ENCODE measurements at regions not wholly inside any gene's neighbourhood (a gene's known extent, or its start where the extent isn't known, plus 50 kb on each side); places are given as distances from the start of the nearest gene placed in this dataset.

DNA sequence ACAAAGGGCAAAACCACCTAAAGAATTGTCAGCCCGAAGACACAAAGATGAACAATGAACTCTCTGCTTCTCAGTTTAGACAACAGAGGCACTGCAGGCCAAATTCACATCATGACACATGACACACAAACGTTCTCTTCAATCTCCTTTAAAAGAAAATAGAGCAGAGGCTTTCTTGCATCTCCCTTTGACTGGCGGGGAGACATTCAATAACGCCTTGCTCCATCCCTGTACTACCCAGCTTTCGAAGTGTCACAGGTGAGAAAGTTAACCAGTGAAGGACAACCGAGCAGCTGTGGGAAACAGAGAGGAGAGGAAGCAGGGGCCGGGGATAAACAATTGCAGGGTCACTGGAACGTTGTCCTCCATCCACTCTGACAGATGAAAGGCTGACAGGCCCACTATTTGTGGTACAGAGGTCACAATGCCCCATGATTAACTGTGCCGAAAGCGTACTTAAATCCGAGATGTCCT, 130.8 kb downstream of the PHLDA1 start:
- no peak for DNase-seq (ENCODE audit: low spot score)

DNA sequence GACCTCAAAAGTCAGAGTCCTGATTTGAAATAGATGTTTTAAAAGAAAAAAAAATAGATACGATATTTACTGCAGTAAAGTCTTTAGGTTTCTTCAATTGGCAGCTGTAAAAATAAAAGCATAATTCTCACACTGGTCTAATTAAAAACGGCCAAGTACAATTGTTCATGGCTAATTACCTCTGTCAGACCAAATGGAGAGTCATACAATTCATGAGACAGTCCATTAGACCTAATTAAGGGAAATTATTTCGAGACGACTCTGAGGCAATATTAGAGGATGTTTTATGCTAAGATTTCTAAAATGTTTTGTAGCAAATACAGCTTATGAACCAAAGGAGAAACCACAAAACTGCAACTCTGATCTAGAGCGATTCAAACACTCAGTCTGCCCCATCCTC, 131.3 kb downstream of the PHLDA1 start:
- DNase-seq (ENCODE audit: low spot score): no peak

DNA sequence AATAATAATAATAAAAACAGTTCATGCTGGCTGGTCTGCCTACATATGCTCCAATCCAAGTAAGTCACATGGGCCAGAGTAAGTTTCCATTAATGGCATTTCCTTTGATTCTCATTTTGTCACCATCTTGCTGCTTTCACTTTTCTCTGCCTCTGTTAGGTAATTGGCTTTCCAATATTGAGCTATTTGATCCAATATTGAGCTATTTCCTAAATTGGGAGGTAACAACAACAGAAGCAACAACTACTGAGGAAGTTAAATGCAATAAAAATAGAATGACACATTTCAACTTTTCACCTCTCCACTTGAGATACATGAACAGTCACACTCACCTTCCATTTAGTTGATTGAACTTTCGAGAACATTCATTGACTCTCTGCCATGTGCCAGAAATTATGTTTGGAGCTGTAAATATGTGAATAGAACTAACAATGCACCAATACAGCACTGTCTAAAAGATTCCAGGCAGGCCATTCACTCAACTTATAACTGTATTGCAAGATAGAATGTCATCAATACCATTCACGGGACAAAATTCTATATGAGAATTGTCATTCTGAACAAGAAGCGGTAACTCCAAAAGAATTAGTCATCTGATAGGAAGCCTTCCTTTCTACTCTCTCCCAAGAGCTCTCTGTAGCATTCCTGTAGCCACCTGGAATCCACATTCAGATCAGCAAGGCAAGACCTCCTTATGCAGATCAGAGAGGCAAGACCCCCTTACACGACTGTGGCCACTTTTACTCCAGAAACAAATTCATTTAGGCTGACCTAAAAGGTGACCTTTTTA, 136.4 kb downstream of the PHLDA1 start:
- no peak for DNase-seq (ENCODE audit: low spot score)

DNA sequence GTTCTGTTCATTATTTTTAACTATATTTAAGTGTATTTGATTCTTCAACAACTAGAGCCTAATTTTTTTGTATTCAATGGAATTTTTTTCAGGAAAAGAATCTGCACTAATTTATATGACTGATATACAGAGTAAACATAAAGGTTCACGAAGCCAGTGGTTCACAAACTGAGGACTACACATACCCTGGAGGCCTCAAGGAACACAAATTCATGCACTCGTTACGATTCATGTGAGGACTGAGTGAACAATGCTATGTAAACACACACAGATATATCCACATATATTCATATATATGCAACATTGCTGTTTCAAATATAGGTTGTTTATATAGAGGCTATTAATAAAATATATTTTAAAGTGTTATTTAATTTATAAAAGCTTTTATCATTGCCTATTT, 137.8 kb downstream of the PHLDA1 start:
- DNase-seq (ENCODE audit: low spot score): no peak

DNA sequence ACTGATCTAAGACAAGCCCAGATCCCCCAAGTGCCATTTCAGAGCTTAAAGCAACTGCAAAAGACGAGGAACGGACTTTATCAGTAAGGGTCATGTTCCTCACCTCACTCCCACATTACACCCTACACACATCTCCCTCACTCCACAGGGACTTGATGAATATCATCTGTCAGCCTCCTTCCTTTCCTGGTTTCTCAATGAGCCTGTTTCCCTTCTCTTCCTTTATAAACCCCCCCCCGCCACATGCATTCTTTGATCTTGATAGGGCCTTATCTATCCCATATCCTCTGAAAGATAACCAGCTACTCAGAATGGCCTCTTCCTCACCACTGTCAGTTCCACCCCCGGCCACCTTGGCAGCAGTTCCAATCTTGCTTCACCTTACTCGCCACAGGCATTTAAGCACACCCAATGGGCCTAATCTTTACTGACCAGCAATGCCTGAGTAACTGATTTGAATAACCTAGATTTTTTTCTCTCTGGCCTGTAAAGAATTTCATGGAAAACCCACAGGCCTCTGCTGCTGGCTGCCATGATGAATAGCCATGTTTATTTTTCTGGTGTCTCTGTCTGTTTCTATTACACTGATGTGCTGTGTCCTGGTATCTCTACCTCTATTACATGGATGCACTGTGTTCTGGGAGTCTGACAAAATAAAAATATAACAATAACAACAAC, 138.7 kb downstream of the PHLDA1 start:
- no peak for DNase-seq (ENCODE audit: low spot score)

DNA sequence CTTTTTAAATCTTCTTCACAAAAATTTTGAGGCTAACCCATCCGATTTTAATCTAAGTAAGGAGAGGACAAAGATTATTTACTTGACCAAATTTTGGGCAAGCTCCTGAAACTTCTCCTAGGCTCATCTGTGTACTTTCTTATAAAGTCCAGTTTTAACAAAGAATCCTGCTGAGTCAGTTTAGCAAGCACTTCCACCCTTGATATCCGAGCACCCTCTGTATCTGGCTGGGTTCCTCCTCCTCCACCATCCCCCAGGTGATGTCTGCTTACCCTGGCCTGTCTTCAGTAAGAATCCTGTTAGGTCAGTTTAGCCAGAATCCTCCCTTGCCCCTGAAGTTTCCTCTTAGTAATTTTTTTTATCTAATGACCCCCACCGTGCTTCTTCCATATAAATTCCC, 140.5 kb downstream of the PHLDA1 start:
- no peak for DNase-seq (ENCODE audit: low spot score)

DNA sequence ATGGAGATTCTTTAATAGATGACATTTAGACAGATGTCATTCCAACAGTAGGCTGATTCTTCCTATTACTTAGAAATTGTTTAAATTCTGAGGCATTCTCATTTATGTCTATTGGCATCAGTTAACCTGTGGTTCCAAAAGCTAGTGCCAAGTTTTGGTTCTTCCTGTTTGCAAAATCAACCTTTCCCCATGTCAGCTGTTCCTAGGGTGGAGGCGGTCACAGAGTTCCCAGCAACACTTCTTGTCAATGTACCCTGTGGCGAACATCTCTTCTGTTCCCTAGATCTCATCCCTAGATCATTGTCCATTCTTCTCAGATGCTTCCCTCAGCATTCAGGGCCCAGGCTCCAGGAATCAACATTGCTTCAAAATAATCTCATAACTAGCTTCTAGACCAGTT, 140.9 kb downstream of the PHLDA1 start:
- DNase-seq (ENCODE audit: low spot score): no peak

DNA sequence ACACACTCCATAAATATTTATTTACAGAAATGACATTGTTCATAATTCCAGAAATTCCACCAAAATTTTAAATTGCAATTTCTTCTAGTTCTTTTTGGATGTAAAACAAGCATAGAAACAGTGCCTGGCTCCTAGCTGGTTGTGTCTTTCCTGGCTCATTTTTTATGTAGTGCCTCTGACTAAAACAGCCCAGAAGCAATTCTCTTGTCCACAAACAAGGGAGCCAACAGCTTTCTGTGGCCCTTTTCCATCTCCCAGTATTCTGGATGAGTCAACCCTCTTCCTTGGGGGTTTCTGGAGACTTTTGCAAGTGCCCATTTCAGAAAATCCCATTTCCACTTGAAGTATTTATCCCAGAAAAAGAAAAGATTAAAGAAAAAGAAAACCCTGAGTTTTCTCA, 141.4 kb downstream of the PHLDA1 start:
- no peak for DNase-seq (ENCODE audit: low spot score)

DNA sequence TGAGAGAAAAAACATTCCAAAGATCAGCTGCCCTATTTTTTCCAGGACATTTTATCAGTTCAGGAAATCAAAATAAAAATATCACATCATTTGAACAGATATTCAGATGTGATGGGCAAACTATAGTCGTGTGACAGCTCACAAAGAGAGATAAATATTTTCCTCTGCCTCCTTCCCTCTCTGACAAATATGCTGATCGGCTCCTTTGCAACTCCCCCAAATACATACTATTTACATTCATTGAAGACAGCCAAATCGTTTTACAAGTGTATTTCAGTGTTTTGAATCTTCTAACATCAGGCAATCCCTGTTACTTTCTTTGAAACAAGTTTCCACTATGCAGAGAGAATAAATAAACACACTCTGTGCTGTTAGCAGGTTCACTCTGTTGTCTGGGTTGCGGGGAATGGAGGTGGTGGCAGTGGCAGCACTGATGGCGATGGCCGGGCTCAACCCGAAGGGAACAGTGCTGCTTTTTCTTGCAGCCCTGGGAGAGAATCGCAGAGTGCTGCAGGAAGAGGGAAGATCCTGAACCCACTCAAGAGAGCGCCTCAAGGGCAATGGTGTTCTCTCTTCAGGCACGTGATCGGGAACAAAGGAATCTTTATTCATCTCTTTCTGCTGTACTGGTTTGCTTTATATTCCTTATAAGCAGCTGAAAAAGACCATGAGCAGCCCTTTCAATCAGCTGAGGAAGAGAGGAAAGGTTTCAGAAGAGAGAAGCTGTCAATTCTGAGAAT, 142.5 kb downstream of the PHLDA1 start:
- no peak for DNase-seq (ENCODE audit: low spot score)

DNA sequence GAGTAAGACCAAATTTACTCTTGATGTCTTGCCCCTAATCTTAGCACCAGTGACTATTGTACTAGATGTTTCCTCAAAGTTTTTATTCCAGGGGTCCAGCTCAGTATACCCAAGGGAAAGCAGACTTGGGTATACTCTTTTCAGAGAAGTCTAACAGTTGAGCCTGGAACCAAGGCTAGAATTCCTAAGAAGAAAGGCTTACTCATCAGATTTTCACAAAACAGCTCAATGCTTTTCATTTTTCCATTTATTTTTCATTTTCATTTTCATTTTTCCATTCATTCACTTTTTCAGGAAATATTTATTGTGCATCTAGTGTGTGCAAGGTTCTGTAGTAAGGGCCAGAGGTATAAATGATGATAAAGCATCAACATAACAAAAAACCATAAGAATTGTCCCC, 143.2 kb downstream of the PHLDA1 start:
- DNase-seq (ENCODE audit: low spot score): no peak

DNA sequence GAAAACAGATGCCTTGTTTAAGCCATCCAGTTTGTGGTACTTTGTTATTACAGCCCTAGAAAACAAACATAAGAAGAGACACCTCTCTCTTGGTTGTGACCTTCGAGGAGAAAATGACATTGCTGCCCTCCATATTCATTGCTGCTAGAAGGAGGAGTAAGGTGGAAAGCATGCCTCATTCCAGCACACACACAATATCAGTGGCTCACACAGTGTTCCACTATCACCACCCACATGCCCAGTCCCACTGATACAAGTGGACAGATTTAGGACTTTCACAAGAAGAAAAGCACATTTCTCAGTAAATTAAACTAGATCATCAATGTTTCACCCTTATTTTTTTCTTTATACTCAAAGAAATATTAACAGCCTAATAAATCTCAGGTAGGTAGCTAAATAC, 143.6 kb downstream of the PHLDA1 start:
- DNase-seq (ENCODE audit: low spot score): no peak

DNA sequence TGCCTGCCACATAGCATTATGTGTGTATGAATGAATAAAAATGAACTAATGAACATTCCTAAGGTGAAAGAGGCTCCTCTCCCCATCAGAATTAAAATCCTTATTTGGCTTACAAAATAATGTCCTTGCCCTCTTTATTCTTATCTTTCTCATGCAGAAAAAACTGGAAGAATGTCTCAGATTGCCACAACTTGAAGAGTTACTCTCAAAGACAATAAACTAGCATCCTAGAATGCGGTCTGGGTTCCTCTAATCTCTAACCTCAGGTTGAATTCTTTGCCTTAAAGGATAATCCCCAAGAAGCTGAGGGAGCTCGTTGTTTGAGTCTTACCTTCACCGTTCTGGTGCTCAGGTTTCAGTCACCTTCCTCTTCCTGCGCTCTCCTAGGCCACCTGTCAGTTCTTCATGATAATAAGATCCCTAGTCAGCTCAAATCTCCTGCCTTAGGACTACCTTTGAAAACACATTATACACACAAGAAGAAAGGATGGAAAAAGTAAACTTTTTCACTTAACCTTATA, 147.1 kb downstream of the PHLDA1 start:
- DNase-seq (ENCODE audit: low spot score): no peak

DNA sequence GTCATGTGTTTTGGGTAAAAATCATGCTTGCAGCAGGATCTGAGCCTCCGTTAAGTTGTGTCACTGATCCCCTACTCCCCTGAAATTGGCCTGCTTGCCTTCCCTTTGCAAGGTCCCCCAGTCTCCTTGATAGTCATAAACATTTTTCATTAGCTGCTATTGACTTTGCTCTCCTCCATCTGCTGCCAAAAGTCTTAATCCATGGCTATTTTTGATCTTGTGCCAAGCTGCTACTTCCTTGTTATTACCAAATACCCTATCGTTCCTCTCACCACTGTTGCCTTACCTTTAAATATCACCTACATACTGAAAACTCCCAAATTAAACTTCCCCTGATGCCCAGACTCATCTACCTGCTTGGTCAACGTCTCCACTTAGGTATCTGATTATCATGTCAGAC, 148.3 kb downstream of the PHLDA1 start:
- no peak for DNase-seq (ENCODE audit: low spot score)

DNA sequence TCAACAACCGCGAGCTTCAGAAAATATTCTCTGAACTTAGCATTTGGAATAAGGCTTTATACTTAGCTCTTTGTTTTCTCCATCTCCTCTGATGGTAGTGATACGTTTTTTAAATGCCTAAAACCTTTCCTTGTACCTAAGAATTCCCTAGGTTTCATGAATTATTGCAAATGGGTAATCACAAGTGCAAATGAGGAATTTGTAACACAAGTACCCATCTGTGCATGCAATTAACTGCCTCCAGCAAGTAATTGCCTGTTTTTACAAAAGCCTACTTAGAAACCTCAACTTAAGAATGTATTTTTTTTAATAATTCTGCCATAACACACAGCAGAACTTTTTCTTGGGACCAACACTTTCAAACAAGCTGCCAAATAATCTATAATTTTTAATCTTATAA, 149.2 kb downstream of the PHLDA1 start:
- no peak for DNase-seq (ENCODE audit: low spot score)

DNA sequence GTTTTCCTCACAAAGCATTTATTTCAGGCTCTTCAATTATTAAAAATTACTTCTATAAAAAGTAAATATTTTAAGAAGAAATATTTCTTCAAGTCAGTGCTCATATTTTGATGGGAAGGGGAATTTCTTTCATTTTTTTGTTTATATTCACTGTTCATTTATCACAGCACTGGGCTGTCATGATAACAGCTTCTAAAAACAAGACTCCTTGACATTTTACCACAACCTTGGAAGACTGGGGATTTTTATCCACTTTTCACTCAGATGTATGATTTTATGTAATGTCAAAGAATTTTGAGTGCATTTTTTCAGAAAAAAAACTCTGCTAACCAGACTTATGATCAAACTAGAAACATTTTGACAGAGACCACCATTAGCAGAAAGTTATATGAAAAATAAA, 149.7 kb downstream of the PHLDA1 start:
- no peak for DNase-seq (ENCODE audit: low spot score)

DNA sequence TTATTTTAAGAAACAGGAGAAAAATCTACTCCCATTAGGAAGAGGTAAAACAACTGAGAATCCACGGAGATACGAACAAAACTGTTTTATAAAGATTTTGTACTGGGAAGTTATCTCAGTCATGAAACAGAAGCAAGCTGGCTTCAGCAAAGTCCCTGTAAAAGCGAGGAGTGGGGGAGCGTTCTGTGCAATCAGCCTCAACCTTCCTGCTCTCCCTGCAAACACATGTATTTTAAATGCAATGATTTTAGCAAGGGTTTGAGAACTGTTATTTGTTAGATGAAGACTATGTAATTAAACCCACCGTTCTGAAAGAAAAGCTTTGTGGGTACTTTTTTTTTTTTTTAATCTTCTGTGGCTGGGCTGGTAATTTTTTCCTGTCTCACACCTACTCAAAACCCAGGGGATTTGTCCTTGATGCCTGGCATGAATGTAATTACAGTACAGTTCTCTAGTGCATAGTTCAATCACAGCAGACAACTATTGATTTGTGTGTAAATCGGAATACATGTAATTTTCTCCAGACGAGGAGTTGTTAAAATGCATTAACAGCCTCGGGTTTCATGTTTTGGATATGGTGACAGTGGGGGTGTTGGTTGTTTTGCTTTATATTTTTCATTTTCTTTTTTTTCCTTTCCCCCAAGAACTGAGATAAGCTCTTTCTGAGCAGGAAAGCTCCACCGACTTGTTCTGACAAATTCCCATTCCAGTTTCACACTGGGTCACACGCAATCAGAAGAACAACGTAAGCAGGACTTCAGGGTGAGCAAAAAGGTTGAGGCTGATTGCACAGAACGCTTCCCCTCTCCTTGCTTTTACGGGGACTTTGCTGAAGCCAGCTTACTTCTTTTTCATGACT, 153.6 kb downstream of the PHLDA1 start:
- DNase-seq (ENCODE audit: low spot score): no peak

DNA sequence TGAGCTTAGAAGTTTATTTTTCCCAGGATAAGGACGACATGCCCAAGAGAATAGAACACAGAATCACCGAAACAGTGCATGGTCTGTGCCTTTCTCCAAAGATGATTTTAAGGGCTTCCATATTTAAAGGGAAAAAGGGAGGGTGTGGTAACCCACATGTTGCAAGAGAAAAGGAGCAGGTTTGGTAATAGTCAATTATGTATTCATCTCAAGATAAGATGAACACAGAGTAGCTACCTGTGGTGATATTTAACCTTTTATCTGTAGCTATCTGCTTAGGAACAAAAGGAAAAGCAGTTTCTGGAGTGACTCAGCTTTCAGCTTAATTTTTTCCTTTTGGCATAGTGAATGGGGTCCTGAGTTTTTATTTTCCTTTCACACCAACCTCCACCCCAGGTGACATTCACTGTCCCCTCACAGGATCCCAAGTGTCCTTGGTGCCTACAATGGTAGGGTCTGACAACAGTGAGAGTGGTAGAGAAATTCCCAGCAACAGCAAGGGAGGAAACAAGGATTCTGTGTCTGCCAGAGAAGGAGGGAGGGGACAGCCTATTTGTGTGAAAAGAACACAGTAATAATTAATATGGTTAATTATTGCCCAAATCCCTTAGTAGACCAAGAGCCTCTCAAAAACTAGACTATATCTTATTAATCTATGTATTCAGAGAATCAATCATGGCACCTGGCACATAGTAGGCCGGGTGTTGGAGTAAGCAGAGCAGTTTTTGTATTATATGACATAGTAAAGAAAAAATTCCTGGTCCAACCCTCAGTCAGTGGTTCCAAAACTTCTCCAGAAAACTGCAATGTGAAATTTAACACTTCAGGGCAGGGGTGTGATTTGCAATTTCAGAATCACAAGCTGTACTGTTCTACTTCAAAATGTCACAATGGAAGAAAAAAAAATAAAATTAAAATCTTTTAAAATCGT, 154.5 kb downstream of the PHLDA1 start:
- no peak for DNase-seq (ENCODE audit: low spot score)

DNA sequence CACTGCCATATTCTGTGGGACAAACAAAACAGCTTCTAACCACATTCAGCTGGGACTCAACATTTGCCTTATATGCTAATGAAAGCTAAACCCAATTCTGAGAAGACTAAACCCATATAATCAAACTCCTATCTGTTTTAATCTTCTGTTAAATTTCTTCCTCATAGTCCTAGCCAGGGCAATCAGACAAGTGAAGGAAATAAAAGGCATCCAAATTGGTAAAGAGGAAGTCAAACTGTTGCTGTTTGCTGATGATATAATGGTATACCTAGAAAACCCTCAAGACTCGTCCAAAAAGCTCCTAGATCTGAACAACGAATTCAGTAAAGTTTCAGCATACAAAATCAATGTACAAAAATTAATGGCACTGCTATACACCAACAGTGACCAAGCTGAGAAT, 157.1 kb downstream of the PHLDA1 start:
- DNase-seq (ENCODE audit: low spot score): no peak

DNA sequence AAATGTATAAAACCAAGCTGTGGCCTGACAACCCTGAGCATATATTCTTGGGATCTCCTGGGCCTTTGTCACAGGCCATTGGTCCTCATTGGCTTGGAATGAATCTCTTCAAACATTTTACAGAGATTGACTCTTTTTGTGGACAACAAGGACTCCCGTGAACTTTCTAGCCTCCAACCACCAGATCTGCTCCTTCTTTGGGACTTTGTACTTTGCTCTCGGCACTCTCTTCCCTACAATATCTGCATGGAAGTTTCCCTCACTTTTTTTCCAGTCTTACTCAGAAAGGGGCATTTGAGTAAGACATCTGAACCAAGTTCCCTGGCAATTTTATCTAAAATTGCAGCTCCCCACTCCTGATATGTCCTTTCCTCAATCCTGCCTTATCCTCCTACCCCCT, 158.8 kb downstream of the PHLDA1 start:
- DNase-seq (ENCODE audit: low spot score): no peak

DNA sequence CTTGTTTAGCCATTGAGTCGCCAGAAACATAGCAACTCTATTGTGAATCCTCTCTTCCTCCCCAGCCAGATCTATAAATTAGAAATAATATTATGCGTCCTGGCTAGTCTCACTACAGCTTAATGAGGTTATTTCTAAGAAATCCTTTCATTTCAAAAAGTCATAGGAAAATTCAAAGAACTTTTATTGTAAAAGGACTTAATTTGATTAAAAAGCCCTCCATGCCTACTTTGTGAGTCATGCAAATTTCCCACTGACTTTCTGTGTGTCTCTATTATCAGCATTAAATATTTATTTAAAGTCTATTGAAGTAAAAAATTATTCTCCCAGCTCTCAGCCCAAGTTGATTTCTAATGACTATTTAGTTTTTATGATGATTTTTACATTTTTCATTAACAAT, 160.7 kb downstream of the PHLDA1 start:
- DNase-seq (ENCODE audit: low spot score): no peak

DNA sequence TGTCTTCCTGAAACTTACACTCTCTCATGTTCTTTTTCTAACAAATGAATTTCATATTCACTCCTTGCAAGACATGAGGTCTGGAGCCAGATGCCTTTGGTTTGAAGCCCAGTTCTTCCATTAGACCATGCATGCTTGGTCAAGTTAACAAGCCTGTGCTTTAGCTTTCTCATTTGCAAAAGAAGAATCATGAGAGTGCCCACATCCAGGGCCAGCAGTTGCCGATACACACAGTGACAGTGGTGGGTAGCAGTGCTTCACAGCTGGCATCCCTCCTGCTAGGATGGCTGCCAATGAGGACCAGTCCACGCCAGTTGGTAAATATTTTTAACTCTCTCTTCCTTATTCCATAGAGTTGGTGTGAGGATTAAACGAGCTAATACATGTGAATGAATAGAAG, 163.1 kb downstream of the PHLDA1 start:
- DNase-seq (ENCODE audit: low spot score): no peak

Measured in CD4-positive, alpha-beta T cell treated with Interleukin-2 at 100 ng/mL for 4 hours (primary cell).